GM23338 (cell line): ENCODE measurements at regions not wholly inside any gene's neighbourhood (a gene's known extent, or its start where the extent isn't known, plus 50 kb on each side); places are given as distances from the start of the nearest gene placed in this dataset.

Source experiments
- ATAC-seq: fragments of 200-7000 bp; cut with Tn5 transposase; 3 replicates; pipeline ENCODE4 v1.9.1; 2020
- DNase-seq: peaks from one replicate; pipeline ENCODE4 v3.0.0-alpha.2; 2015; ENCODE audit warnings: low spot score
- H2AFZ ChIP-seq: fragments of 200-600 bp; sonication (generic); 2 replicates; pipeline ENCODE4 v1.8.0; 2016; ENCODE audit warnings: antibody characterized with exemption, mild to moderate bottlenecking, moderate library complexity
- H3F3A ChIP-seq: fragments of 200-600 bp; sonication (generic); replicated peaks from 2 replicates; pipeline ENCODE4 v1.8.0; 2017; ENCODE audit warnings: antibody characterized with exemption, mixed run types, low read depth
- H3K27ac ChIP-seq: fragments of 200-600 bp; sonication (generic); 2 replicates; pipeline ENCODE4 v1.6.1; 2016; ENCODE audit warnings: low read depth
- H3K27me3 ChIP-seq: fragments of 200-600 bp; sonication (generic); 2 replicates; pipeline ENCODE4 v1.8.0; 2016; ENCODE audit warnings: mild to moderate bottlenecking, mixed run types, moderate library complexity; ENCODE audit not compliant: insufficient read depth
- H3K36me3 ChIP-seq: fragments of 200-600 bp; sonication (generic); 2 replicates; pipeline ENCODE4 v1.8.0; 2016; ENCODE audit warnings: mild to moderate bottlenecking; ENCODE audit not compliant: insufficient read depth
- H3K4me1 ChIP-seq: fragments of 200-600 bp; sonication (generic); 2 replicates; pipeline ENCODE4 v1.8.0; 2016; ENCODE audit warnings: mild to moderate bottlenecking, moderate library complexity; ENCODE audit not compliant: insufficient read depth
- H3K4me2 ChIP-seq: fragments of 200-600 bp; sonication (generic); 2 replicates; pipeline ENCODE4 v1.7.1; 2017; ENCODE audit warnings: mixed run types
- H3K4me3 ChIP-seq: fragments of 200-600 bp; sonication (generic); 2 replicates; pipeline ENCODE4 v1.6.1; 2016; ENCODE audit warnings: mixed run types
- H3K79me2 ChIP-seq: fragments of 200-600 bp; sonication (generic); replicated peaks from 2 replicates; pipeline ENCODE4 v1.8.0; 2017; ENCODE audit warnings: mild to moderate bottlenecking; ENCODE audit not compliant: insufficient read depth
- H3K9me2 ChIP-seq: fragments of 200-600 bp; sonication (generic); 2 replicates; pipeline ENCODE4 v1.8.0; 2017; ENCODE audit not compliant: insufficient read depth
- H4K20me1 ChIP-seq: fragments of 200-600 bp; sonication (generic); replicated peaks from 2 replicates; pipeline ENCODE4 v1.8.0; 2017; ENCODE audit warnings: mild to moderate bottlenecking; ENCODE audit not compliant: insufficient read depth
- H3K27ac Mint-ChIP-seq: 2 replicates; pipeline ENCODE4 v1.8.0; 2020; ENCODE audit warnings: inconsistent platforms, mild to moderate bottlenecking, moderate library complexity, mixed read lengths
- H3K27me3 Mint-ChIP-seq: 3 replicates; pipeline ENCODE4 v1.8.0; 2022; ENCODE audit warnings: low read depth, mild to moderate bottlenecking, moderate library complexity, mixed read lengths, inconsistent platforms; ENCODE audit not compliant: insufficient read depth, poor library complexity
- H3K36me3 Mint-ChIP-seq: 3 replicates; pipeline ENCODE4 v1.8.0; 2021; ENCODE audit warnings: low read depth, mild to moderate bottlenecking, inconsistent platforms, moderate library complexity, mixed read lengths
- H3K4me1 Mint-ChIP-seq: 3 replicates; pipeline ENCODE4 v1.8.0; 2020; ENCODE audit warnings: mild to moderate bottlenecking, inconsistent platforms, mixed read lengths
- H3K4me3 Mint-ChIP-seq: 3 replicates; pipeline ENCODE4 v1.8.0; 2021; ENCODE audit warnings: moderate library complexity, mild to moderate bottlenecking, inconsistent platforms, mixed read lengths
- H3K9me3 Mint-ChIP-seq: 3 replicates; pipeline ENCODE4 v1.8.0; 2020; ENCODE audit warnings: moderate library complexity, mild to moderate bottlenecking, inconsistent platforms, mixed read lengths
- CREB1 ChIP-seq: fragments of 250-450 bp; sonication (Bioruptor Pico); IDR thresholded peaks from 2 replicates; pipeline ENCODE4 v1.5.0; 2020; ENCODE audit warnings: low read depth, mild to moderate bottlenecking, moderate library complexity
- ETS1 ChIP-seq: IDR thresholded peaks from 2 replicates; pipeline ENCODE4 v1.6.1; 2016; ENCODE audit warnings: antibody characterized with exemption
- EZH2 ChIP-seq: fragments of 200-600 bp; sonication (generic); IDR thresholded peaks from one replicate; pipeline ENCODE4 v1.8.0; 2017; ENCODE audit warnings: antibody characterized with exemption, mild to moderate bottlenecking, low read depth; ENCODE audit not compliant: unreplicated experiment
- EZH2phosphoT487 ChIP-seq: fragments of 200-600 bp; sonication (generic); IDR thresholded peaks from one replicate; pipeline ENCODE4 v1.8.1; 2018; ENCODE audit warnings: antibody characterized with exemption; ENCODE audit not compliant: unreplicated experiment
- JUNB ChIP-seq: IDR thresholded peaks from one replicate; pipeline ENCODE4 v1.6.1; 2016; ENCODE audit warnings: antibody characterized with exemption; ENCODE audit not compliant: unreplicated experiment
- NANOG ChIP-seq: IDR thresholded peaks from 2 replicates; pipeline ENCODE4 v1.6.1; 2016; ENCODE audit warnings: antibody characterized with exemption, borderline replicate concordance
- POLR2AphosphoS5 ChIP-seq: IDR thresholded peaks from 2 replicates; pipeline ENCODE4 v1.6.1; 2016; ENCODE audit warnings: antibody characterized with exemption, low read depth
- STAT1 ChIP-seq: IDR thresholded peaks from one replicate; pipeline ENCODE4 v1.6.1; 2016; ENCODE audit warnings: antibody characterized with exemption; ENCODE audit not compliant: unreplicated experiment
- ZNF114 ChIP-seq: fragments of 250-450 bp; sonication (Bioruptor Pico); IDR thresholded peaks from 2 replicates; pipeline ENCODE4 v1.5.0; 2020; ENCODE audit warnings: mild to moderate bottlenecking, moderate library complexity
- ZNF331 ChIP-seq: fragments of 250-450 bp; sonication (Bioruptor Pico); IDR thresholded peaks from 2 replicates; pipeline ENCODE4 v1.5.0; 2020; ENCODE audit warnings: low read depth, mild to moderate bottlenecking, moderate library complexity
- TF ChIP-seq, protein P1 (sequence below), 2 experiments: fragments of 200-600 bp in 1 of 2; sonication (generic) in 1 of 2; conservative IDR thresholded peaks; 2 replicates each; pipeline versions ENCODE4 v1.5.1 to v1.6.1; 2016 to 2017; ENCODE audit warnings: antibody characterized with exemption in 2 of 2, low read depth in 2 of 2, mild to moderate bottlenecking in 2 of 2, moderate library complexity in 1 of 2
- TF ChIP-seq, protein P2 (sequence below): fragments of 250-450 bp; sonication (Bioruptor Pico); IDR thresholded peaks from 2 replicates; pipeline ENCODE4 v1.5.0; 2020; ENCODE audit warnings: mild to moderate bottlenecking, moderate library complexity
- TF ChIP-seq, protein P3 (sequence below): IDR thresholded peaks from one replicate; pipeline ENCODE4 v1.6.1; 2018; ENCODE audit warnings: antibody characterized with exemption; ENCODE audit not compliant: unreplicated experiment

DNA sequence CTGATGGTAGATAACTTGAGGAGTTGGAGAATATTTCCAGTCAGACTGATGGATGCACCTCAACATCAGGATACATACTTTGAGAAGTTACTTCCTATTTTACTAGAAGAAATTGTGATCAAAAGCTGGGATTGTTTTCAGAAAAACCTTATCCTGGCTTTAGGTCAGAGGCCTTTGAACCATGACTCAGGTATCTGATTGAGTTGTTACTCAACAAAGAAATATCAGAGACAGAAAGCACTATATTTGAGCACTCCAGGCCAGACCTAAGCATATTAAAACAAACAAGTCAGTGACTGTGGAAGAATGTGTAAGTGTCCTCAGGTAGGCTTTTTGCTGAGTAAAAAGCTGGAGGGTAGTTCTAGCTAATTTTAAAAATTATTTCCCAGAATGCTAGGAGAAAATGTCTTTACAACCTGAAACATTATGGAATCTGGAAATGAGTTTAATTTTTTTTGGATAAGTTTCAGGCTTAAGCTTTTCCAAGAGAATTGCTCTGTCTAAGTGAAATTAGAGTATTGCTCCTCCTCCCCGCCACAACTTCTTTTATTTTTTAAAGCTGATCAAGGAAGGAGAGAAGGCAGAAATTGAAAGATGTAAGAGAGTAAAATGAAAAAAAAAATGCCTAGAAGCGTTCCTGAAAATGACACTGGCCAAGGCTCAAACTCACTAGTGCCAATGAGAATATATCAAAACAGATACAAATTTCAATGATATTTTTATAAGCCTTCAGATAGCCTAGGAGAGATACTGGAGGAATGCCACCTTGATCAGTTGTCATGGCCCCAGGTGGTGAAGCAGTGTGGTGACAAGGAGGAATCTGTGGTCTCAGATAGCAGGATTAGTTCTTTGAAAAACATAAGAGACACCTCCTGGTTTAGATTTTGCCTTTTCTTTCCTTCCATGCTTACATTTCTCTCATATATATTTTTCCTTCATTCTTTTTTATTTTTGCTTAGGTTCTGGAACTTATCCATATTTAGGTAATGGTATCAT is 790.3 kb downstream of the TMTC2 start:
- no peaks in the 10 kb centered on the region for H3K27me3 ChIP-seq
- H3K79me2 ChIP-seq: no peaks in the 10 kb centered on the region
- H4K20me1 ChIP-seq: no peaks in the 10 kb centered on the region
- no peaks in the 10 kb centered on the region for H3K36me3 Mint-ChIP-seq
- H2AFZ ChIP-seq: no peak overlapping the region
- no peaks in the 10 kb centered on the region for H3K27me3 Mint-ChIP-seq
- H3K4me1 Mint-ChIP-seq: peaks cover 3% of the 10 kb centered on the region; the same call in 2 of the 3 replicates
- no peak overlapping the region for H3K27ac ChIP-seq
- no peak overlapping the region for H3K4me2 ChIP-seq
- H3K4me3 ChIP-seq: no peak overlapping the region
- H3K36me3 ChIP-seq: no peaks in the 10 kb centered on the region
- ATAC-seq: no peak
- no peaks in the 10 kb centered on the region for H3K9me2 ChIP-seq
- no peaks in the 10 kb centered on the region for H3F3A ChIP-seq
- H3K9me3 Mint-ChIP-seq: no peaks in the 10 kb centered on the region
- no peak for DNase-seq
- no peak overlapping the region; the same call in 1 of the 2 replicates for H3K27ac Mint-ChIP-seq
- H3K4me3 Mint-ChIP-seq: no peak overlapping the region
- H3K4me1 ChIP-seq: peaks cover 4% of the 10 kb centered on the region; the same call in 1 of the 2 replicates
- TF ChIP-seq EZH2: no peak
- no peak for TF ChIP-seq ETS1
- TF ChIP-seq, protein P1, sequence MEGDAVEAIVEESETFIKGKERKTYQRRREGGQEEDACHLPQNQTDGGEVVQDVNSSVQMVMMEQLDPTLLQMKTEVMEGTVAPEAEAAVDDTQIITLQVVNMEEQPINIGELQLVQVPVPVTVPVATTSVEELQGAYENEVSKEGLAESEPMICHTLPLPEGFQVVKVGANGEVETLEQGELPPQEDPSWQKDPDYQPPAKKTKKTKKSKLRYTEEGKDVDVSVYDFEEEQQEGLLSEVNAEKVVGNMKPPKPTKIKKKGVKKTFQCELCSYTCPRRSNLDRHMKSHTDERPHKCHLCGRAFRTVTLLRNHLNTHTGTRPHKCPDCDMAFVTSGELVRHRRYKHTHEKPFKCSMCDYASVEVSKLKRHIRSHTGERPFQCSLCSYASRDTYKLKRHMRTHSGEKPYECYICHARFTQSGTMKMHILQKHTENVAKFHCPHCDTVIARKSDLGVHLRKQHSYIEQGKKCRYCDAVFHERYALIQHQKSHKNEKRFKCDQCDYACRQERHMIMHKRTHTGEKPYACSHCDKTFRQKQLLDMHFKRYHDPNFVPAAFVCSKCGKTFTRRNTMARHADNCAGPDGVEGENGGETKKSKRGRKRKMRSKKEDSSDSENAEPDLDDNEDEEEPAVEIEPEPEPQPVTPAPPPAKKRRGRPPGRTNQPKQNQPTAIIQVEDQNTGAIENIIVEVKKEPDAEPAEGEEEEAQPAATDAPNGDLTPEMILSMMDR (conservative IDR thresholded peaks at IDR 0.05; ENCODE audit: low read depth in 2 of 2): no peak
- TF ChIP-seq, protein P2, sequence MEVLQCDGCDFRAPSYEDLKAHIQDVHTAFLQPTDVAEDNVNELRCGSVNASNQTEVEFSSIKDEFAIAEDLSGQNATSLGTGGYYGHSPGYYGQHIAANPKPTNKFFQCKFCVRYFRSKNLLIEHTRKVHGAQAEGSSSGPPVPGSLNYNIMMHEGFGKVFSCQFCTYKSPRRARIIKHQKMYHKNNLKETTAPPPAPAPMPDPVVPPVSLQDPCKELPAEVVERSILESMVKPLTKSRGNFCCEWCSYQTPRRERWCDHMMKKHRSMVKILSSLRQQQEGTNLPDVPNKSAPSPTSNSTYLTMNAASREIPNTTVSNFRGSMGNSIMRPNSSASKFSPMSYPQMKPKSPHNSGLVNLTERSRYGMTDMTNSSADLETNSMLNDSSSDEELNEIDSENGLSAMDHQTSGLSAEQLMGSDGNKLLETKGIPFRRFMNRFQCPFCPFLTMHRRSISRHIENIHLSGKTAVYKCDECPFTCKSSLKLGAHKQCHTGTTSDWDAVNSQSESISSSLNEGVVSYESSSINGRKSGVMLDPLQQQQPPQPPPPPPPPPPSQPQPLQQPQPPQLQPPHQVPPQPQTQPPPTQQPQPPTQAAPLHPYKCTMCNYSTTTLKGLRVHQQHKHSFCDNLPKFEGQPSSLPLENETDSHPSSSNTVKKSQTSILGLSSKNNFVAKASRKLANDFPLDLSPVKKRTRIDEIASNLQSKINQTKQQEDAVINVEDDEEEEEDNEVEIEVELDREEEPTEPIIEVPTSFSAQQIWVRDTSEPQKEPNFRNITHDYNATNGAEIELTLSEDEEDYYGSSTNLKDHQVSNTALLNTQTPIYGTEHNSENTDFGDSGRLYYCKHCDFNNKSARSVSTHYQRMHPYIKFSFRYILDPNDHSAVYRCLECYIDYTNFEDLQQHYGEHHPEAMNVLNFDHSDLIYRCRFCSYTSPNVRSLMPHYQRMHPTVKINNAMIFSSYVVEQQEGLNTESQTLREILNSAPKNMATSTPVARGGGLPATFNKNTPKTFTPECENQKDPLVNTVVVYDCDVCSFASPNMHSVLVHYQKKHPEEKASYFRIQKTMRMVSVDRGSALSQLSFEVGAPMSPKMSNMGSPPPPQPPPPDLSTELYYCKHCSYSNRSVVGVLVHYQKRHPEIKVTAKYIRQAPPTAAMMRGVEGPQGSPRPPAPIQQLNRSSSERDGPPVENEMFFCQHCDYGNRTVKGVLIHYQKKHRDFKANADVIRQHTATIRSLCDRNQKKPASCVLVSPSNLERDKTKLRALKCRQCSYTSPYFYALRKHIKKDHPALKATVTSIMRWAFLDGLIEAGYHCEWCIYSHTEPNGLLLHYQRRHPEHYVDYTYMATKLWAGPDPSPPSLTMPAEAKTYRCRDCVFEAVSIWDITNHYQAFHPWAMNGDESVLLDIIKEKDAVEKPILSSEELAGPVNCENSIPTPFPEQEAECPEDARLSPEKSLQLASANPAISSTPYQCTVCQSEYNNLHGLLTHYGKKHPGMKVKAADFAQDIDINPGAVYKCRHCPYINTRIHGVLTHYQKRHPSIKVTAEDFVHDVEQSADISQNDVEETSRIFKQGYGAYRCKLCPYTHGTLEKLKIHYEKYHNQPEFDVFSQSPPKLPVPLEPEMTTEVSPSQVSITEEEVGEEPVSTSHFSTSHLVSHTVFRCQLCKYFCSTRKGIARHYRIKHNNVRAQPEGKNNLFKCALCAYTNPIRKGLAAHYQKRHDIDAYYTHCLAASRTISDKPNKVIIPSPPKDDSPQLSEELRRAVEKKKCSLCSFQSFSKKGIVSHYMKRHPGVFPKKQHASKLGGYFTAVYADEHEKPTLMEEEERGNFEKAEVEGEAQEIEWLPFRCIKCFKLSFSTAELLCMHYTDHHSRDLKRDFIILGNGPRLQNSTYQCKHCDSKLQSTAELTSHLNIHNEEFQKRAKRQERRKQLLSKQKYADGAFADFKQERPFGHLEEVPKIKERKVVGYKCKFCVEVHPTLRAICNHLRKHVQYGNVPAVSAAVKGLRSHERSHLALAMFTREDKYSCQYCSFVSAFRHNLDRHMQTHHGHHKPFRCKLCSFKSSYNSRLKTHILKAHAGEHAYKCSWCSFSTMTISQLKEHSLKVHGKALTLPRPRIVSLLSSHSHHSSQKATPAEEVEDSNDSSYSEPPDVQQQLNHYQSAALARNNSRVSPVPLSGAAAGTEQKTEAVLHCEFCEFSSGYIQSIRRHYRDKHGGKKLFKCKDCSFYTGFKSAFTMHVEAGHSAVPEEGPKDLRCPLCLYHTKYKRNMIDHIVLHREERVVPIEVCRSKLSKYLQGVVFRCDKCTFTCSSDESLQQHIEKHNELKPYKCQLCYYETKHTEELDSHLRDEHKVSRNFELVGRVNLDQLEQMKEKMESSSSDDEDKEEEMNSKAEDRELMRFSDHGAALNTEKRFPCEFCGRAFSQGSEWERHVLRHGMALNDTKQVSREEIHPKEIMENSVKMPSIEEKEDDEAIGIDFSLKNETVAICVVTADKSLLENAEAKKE (CRISPR knock-in tag): no peak
- TF ChIP-seq ZNF114 (CRISPR knock-in tag): no peak
- no peak for TF ChIP-seq CREB1
- no peak for TF ChIP-seq POLR2AphosphoS5
- no peak for TF ChIP-seq ZNF331
- TF ChIP-seq NANOG: no peak
- no peak for TF ChIP-seq EZH2phosphoT487
- no peak for TF ChIP-seq JUNB
- TF ChIP-seq STAT1: no peak
- TF ChIP-seq, protein P3, sequence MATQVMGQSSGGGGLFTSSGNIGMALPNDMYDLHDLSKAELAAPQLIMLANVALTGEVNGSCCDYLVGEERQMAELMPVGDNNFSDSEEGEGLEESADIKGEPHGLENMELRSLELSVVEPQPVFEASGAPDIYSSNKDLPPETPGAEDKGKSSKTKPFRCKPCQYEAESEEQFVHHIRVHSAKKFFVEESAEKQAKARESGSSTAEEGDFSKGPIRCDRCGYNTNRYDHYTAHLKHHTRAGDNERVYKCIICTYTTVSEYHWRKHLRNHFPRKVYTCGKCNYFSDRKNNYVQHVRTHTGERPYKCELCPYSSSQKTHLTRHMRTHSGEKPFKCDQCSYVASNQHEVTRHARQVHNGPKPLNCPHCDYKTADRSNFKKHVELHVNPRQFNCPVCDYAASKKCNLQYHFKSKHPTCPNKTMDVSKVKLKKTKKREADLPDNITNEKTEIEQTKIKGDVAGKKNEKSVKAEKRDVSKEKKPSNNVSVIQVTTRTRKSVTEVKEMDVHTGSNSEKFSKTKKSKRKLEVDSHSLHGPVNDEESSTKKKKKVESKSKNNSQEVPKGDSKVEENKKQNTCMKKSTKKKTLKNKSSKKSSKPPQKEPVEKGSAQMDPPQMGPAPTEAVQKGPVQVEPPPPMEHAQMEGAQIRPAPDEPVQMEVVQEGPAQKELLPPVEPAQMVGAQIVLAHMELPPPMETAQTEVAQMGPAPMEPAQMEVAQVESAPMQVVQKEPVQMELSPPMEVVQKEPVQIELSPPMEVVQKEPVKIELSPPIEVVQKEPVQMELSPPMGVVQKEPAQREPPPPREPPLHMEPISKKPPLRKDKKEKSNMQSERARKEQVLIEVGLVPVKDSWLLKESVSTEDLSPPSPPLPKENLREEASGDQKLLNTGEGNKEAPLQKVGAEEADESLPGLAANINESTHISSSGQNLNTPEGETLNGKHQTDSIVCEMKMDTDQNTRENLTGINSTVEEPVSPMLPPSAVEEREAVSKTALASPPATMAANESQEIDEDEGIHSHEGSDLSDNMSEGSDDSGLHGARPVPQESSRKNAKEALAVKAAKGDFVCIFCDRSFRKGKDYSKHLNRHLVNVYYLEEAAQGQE: no peak
